ENCODE measurements at regions not wholly inside any gene's neighbourhood (a gene's known extent, or its start where the extent isn't known, plus 50 kb on each side); places are given as distances from the start of the nearest gene placed in this dataset.
"Not testable (repeated sequence)": the region's sequence is repeated elsewhere in the genome, so short reads cannot be mapped to it uniquely, and the experiment has no call there.

DNA sequence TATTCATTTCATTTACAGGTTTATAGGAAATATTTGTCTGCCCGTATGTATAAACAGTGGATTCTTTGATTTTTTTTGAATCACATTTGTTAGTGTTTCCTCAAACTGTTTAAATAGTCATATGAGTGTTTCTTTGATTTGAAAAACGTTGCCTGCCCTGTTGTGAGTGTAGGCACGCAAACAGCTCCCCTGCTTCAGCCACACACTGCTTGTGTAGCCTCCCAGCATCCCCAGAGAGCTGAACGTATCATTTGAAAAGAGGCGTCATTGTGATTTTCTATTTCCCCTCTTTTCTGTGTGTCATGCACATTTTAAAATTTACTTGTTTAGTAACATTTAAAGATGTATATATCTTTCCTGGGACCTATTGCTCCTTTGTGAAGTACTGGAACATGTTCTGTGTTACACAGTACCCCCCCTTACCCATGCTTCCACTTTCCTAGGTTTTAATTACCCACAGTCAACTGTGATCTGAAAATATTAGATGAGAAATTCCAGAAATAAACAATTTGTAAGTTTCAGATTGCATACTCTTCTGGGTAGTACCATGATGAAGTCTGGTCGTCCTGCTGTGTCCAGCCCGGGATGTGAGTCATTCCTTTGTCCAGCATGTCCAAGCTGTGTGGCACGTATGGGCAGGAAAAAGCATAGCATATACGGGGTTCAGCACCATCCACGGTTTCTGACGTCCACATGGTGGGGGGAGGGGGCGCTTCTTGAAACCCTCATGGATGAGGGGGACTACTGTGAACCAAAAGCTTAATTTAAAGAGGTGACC lies 78.7 kb downstream of the NPIPB11 start:
- not testable (repeated sequence) for H3K9me3 ChIP-seq (replicated peaks; ENCODE audit: control insufficient read depth, low read depth, low read length); H3K4me3 ChIP-seq (ENCODE audit: low read length); H3K36me3 ChIP-seq (ENCODE audit: control insufficient read depth, insufficient read depth, low read length); H3K27me3 ChIP-seq (ENCODE audit: control insufficient read depth, insufficient read depth, low read length); H3K27ac ChIP-seq (ENCODE audit: low read length); DNase-seq; H3K4me1 ChIP-seq (ENCODE audit: control insufficient read depth, insufficient read depth, low read length)
- 90% methylated on average over 2 of the region's 12 CpGs for WGBS (ENCODE audit: insufficient coverage)

DNA sequence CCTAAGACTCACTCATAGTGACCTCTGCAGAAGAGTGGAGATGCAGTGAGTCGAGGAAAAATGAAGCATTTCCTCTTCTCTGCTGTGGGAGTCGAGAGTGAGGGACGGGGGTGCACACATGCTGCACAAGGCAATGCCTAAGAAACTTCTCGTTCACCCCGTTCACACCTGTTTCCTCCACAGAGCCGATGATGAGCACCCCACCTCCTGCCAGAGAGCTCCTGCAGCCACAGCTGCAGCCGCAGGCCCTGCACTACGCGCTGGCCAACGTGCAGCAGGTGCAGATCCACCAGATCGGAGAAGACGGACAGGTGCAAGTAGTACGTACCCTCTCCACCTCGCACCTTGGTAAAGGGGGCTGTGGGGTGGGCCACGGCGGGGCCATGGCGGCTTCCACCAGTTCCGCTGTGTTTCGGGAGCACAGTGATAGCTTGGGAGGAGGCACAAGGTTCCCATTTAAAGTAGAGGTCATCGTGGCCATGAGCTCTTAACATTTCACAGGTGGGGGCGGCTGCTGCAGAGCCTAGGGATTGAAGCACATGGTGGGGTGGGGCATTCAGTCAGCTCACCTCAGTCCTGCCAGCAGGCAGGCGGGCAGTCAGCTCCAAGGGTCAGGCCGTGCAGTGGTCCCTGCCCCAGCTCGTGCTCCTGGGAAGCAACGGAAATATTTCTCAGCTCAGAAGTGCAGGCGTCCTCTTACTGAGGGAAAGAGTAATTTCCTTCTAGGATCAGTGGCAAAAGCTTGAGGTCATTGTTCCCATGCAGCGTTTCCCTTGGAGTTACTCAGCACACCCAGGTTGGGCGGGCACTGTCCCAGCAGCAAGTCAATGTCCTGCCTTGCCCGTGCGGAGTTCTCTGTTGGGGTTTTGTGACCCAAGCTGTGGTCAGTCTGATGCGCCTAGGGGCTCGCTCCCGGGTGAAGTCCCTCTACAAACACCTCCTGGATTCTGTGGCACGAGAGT lies 80.1 kb downstream of the NPIPB11 start:
- H3K27me3 ChIP-seq (ENCODE audit: control insufficient read depth, insufficient read depth, low read length); H3K9me3 ChIP-seq (replicated peaks; ENCODE audit: control insufficient read depth, low read depth, low read length); H3K4me3 ChIP-seq (ENCODE audit: low read length); DNase-seq; H3K27ac ChIP-seq (ENCODE audit: low read length); H3K4me1 ChIP-seq (ENCODE audit: control insufficient read depth, insufficient read depth, low read length); H3K36me3 ChIP-seq (ENCODE audit: control insufficient read depth, insufficient read depth, low read length): not testable (repeated sequence)
- no CpG with 5 or more reads among the region's 34 CpGs for WGBS (ENCODE audit: insufficient coverage)

DNA sequence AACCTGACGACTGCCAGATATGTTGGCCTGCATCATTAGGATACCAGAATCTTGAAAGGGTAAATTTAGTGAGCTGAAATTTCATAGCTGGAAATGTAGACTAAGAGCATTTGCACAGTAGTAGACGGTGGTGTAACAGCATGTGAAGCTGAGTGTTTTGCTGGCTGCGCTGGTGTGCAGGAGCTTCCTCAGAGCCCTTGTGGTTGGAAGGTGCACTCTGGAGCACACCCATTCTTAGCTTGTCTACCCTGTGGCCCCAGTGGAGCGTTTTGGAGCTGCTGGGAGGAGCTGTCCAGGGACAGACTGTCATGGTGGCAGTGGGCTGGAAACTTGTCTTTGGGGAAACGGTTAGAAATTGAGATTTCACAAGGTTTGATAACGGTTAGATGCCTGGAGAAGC lies 82.8 kb downstream of the NPIPB11 start:
- DNase-seq; H3K27ac ChIP-seq (ENCODE audit: low read length); H3K27me3 ChIP-seq (ENCODE audit: control insufficient read depth, insufficient read depth, low read length); H3K9me3 ChIP-seq (replicated peaks; ENCODE audit: control insufficient read depth, low read depth, low read length); H3K4me1 ChIP-seq (ENCODE audit: control insufficient read depth, insufficient read depth, low read length); H3K4me3 ChIP-seq (ENCODE audit: low read length); H3K36me3 ChIP-seq (ENCODE audit: control insufficient read depth, insufficient read depth, low read length): not testable (repeated sequence)
- 66% methylated on average over 6 of the region's 6 CpGs for WGBS (ENCODE audit: insufficient coverage)

DNA sequence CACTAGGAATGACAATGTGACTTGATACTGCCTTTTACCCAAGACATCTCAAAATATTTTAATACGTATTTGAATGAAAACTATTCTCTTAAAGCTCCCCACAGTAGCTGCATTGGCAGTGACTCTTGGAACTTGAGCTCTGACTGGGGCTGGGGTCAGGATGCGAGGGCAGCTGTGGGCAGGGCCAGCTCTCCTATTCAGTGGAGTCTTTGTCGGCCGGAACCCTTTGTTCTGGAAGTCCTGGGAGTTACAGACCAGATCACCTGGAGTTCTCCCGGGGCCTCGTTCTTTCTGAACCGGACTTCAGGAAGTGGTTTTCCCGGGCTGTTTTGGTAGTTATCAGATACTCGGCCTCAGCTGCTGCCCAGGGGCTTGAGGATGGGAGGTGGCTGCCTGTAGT lies 84.9 kb downstream of the NPIPB11 start:
- H3K36me3 ChIP-seq (ENCODE audit: control insufficient read depth, insufficient read depth, low read length): no peaks in the 10 kb centered on the region
- peak overlapping the region; percentile 42 for H3K27ac ChIP-seq (ENCODE audit: low read length)
- H3K9me3 ChIP-seq (replicated peaks; ENCODE audit: control insufficient read depth, low read depth, low read length): no peaks in the 10 kb centered on the region
- H3K4me1 ChIP-seq (ENCODE audit: control insufficient read depth, insufficient read depth, low read length): peaks cover 11% of the 10 kb centered on the region
- no peak for DNase-seq
- 72% methylated on average over 5 of the region's 9 CpGs for WGBS (ENCODE audit: insufficient coverage)
- H3K4me3 ChIP-seq (ENCODE audit: low read length): no peak overlapping the region
- no peaks in the 10 kb centered on the region for H3K27me3 ChIP-seq (ENCODE audit: control insufficient read depth, insufficient read depth, low read length)

DNA sequence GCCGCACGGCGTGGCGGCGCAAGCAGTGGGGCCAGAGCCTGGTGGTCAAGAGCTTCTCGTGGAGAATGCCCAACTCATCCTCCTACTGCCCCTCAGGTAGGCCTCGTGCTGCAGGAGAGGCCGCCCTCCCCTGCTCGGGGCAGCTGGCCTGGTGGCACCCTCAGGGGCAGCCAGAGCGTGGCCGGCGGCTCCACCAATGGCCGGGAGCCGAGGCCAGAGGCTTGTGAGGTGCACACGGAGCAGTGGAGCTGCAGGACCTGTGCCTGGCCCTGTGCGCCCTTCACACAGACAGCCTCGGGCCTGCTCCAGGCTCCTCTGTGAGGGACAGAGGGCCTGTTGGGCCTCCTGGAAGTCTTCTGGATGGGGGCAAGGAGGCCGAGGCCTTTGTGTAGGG lies 85.5 kb downstream of the NPIPB11 start:
- H3K4me3 ChIP-seq (ENCODE audit: low read length): no peak overlapping the region
- 94% methylated on average over 17 of the region's 18 CpGs for WGBS (ENCODE audit: insufficient coverage)
- no peak for DNase-seq
- peak overlapping the region; percentile 51 for H3K27ac ChIP-seq (ENCODE audit: low read length)
- peaks cover 13% of the 10 kb centered on the region for H3K4me1 ChIP-seq (ENCODE audit: control insufficient read depth, insufficient read depth, low read length)
- no peaks in the 10 kb centered on the region for H3K36me3 ChIP-seq (ENCODE audit: control insufficient read depth, insufficient read depth, low read length)
- no peaks in the 10 kb centered on the region for H3K27me3 ChIP-seq (ENCODE audit: control insufficient read depth, insufficient read depth, low read length)
- no peaks in the 10 kb centered on the region for H3K9me3 ChIP-seq (replicated peaks; ENCODE audit: control insufficient read depth, low read depth, low read length)

DNA sequence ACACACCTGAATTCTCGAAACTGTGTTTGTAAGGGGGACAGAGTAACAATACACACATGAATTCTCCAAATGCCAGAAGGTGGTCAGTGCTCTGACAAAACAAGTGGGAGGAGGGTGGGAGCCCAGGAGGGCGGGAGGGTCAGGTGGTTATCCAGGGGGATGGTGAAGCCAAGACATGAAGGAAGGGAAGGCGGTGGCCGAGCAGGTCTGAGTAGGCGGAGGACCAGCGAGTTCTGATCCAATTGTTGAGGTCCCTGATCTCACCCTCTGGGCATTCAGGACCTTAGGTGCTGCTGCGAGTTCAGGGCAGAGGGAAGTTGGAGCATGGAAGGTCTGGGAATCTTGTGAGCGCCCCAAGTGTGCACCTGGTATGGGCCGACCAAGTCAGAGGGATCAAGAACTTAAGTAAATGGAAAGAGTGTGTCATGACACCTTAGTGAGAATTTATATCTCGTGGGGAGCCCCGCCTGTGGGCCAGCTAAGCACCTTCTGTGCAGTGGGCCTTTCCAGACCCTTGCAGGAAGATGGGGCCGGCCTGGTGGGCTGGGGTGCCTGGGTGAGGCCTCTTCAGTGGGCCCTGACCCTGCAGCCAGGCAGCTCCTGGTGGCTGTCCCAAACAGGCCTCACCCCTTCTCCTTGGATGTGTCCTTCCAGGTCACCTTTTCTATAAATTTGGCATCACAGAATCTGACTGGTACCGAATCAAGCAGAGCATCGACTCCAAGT lies 86.1 kb downstream of the NPIPB11 start:
- no peaks in the 10 kb centered on the region for H3K27me3 ChIP-seq (ENCODE audit: control insufficient read depth, insufficient read depth, low read length)
- no peaks in the 10 kb centered on the region for H3K36me3 ChIP-seq (ENCODE audit: control insufficient read depth, insufficient read depth, low read length)
- peaks cover 17% of the 10 kb centered on the region for H3K4me1 ChIP-seq (ENCODE audit: control insufficient read depth, insufficient read depth, low read length)
- no peak overlapping the region for H3K4me3 ChIP-seq (ENCODE audit: low read length)
- H3K9me3 ChIP-seq (replicated peaks; ENCODE audit: control insufficient read depth, low read depth, low read length): no peaks in the 10 kb centered on the region
- peak overlapping the region; percentile 51 for H3K27ac ChIP-seq (ENCODE audit: low read length)
- no peak for DNase-seq
- 89% methylated on average over 13 of the region's 14 CpGs for WGBS (ENCODE audit: insufficient coverage)

DNA sequence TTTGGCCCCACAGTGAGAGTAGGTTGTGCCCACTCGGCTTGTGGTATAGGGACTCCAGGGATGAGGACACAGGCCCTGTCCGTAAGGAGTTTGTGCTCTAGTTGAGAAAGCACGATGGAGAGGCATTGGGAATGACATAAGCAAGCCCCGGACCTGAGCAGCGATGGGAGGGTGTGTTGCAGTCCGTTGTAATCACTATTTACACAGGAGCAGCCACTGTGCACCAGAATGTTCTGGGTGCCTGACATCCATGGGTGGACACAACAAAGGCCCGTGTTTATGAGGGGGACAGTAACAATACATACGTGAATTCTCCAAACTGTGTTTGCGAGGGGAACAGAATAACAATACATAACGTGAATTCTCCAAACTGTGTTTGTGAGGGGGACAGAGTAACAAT lies 86.8 kb downstream of the NPIPB11 start:
- DNase-seq: no peak
- WGBS (ENCODE audit: insufficient coverage): 88% methylated on average over 9 of the region's 10 CpGs
- Histone ChIP-seq H3K4me1 (ENCODE audit: control insufficient read depth, insufficient read depth, low read length) (peaks cover 17% of the 10 kb centered on the region), H3K9me3 (replicated peaks; ENCODE audit: control insufficient read depth, low read depth, low read length) (no peaks in the 10 kb centered on the region), H3K36me3 (ENCODE audit: control insufficient read depth, insufficient read depth, low read length) (no peaks in the 10 kb centered on the region), H3K4me3 (ENCODE audit: low read length) (no peak overlapping the region), H3K27me3 (ENCODE audit: control insufficient read depth, insufficient read depth, low read length) (no peaks in the 10 kb centered on the region), H3K27ac (ENCODE audit: low read length) (peak overlapping the region; percentile 35)

DNA sequence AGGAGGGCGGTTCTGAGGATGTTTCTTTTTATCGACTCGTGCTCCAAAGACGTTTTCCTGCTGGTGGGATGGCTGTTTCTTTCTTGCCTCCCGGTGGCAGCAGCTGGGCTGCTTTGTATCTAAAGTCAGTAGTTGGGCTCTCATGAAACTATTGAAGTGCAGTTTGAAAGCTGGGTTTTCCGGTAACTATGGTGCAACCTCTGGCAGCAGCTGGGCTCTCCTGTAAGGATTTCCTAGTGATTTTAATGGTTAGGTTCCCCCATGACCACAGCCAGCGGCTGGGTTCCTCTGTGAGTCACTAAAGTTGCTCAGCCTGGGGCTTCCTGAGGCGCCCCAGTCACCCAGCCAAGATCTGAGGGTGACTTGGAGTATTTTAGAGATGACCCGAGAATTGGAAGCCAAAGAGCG lies 87.9 kb downstream of the NPIPB11 start:
- DNase-seq: peak; percentile 50
- WGBS (ENCODE audit: insufficient coverage): 9% methylated on average over 6 of the region's 10 CpGs
- not testable (repeated sequence) for H3K27me3 ChIP-seq (ENCODE audit: control insufficient read depth, insufficient read depth, low read length); H3K36me3 ChIP-seq (ENCODE audit: control insufficient read depth, insufficient read depth, low read length); H3K4me3 ChIP-seq (ENCODE audit: low read length); H3K9me3 ChIP-seq (replicated peaks; ENCODE audit: control insufficient read depth, low read depth, low read length)
- Histone ChIP-seq H3K4me1 (ENCODE audit: control insufficient read depth, insufficient read depth, low read length) (peaks cover 20% of the 10 kb centered on the region), H3K27ac (ENCODE audit: low read length) (peak overlapping the region; percentile 47)

DNA sequence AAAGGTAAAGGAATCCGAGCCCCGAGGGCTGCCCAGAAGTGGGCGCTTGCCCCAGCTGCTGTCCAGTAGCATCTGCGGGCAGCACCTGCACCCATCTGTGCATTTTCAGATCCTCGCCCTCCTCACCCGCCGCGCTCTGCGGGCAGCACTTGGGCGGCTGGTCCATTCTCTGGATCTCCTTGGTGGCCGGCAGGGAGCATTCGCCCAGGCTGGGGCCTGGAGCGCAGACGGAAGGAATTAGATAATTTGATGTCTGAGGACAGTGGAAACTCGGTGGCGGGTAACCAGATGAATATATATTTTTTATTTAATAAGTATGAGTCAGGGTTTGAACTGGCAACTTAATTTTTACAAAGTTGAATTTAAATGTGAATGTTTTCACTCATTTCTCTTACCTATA lies 88.5 kb downstream of the NPIPB11 start:
- Histone ChIP-seq H3K36me3 (ENCODE audit: control insufficient read depth, insufficient read depth, low read length) (no peaks in the 10 kb centered on the region), H3K27me3 (ENCODE audit: control insufficient read depth, insufficient read depth, low read length) (no peaks in the 10 kb centered on the region), H3K27ac (ENCODE audit: low read length) (no peak overlapping the region), H3K4me3 (ENCODE audit: low read length) (no peak overlapping the region), H3K9me3 (replicated peaks; ENCODE audit: control insufficient read depth, low read depth, low read length) (no peaks in the 10 kb centered on the region), H3K4me1 (ENCODE audit: control insufficient read depth, insufficient read depth, low read length) (peaks cover 25% of the 10 kb centered on the region)
- no peak for DNase-seq
- WGBS (ENCODE audit: insufficient coverage): 78% methylated on average over 11 of the region's 16 CpGs

DNA sequence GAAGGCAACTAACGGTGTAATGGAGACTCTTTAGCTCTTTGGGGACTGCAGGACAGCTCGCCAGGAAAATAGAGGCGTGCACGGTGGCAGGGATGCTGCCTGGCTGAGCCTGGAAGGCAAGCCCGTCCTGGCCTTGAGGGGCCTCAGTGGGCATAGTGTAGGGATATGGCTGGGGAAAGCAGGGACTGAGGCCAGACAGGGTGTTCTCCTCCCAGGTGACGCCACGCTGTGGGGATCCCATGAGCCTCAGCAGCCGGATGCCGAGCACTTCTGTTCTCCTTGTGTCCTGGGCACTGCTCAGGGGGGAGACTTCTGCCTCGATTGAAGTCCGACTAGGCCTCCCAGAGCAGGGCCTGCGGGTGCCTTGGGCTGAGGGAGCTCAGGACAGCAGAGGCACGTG lies 89.2 kb downstream of the NPIPB11 start:
- Histone ChIP-seq H3K27me3 (ENCODE audit: control insufficient read depth, insufficient read depth, low read length) (no peaks in the 10 kb centered on the region), H3K9me3 (replicated peaks; ENCODE audit: control insufficient read depth, low read depth, low read length) (no peaks in the 10 kb centered on the region), H3K4me3 (ENCODE audit: low read length) (no peak overlapping the region), H3K27ac (ENCODE audit: low read length) (no peak overlapping the region), H3K4me1 (ENCODE audit: control insufficient read depth, insufficient read depth, low read length) (peaks cover 29% of the 10 kb centered on the region), H3K36me3 (ENCODE audit: control insufficient read depth, insufficient read depth, low read length) (no peaks in the 10 kb centered on the region)
- DNase-seq: no peak
- 86% methylated on average over 12 of the region's 13 CpGs for WGBS (ENCODE audit: insufficient coverage)

Data from muscle of leg (tissue), 3 donors.